Suprapubic skin (tissue), 3 donors: ENCODE measurements at regions not wholly inside any gene's neighbourhood (a gene's known extent, or its start where the extent isn't known, plus 50 kb on each side); places are given as distances from the start of the nearest gene placed in this dataset.

Experiments used
- POLR2A ChIP-seq, 2 donors: fragments of 450-650 bp; IDR thresholded peaks; one replicate each; pipeline ENCODE4 v1.6.1; 2017; ENCODE audit warnings: antibody characterized with exemption in 2 of 2, mild to moderate bottlenecking in 2 of 2, moderate library complexity in 2 of 2
- TF ChIP-seq, protein P1 (sequence below), 2 donors: fragments of 200-600 bp in 1 of 2; fragments of 450-650 bp in 1 of 2; sonication (generic) in 1 of 2; IDR thresholded peaks; one replicate each; pipeline ENCODE4 v1.5.1; 2016 to 2019; ENCODE audit warnings: antibody characterized with exemption in 2 of 2, mild to moderate bottlenecking in 1 of 2, moderate library complexity in 1 of 2

DNA sequence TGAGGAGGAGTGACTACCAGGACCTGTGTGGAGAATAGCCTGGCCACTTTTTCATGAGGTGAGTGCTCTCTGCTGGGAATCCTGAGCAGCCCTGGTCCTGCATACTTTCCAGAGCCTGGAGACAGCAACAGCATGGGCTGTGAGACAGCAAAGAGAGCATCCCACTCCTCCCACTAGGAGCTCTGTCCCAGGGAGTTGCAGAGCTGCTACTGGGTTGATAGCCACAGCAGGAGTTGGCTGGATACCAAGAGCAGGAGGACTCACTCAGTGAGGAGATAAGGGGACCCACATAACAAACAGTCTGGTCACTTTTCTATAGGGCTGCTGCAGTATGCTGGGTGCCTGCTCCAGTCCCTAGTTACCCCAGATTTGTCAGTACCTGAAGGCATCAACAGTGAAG, 439.3 kb upstream of the CDH8 start:
- TF ChIP-seq, protein P1, sequence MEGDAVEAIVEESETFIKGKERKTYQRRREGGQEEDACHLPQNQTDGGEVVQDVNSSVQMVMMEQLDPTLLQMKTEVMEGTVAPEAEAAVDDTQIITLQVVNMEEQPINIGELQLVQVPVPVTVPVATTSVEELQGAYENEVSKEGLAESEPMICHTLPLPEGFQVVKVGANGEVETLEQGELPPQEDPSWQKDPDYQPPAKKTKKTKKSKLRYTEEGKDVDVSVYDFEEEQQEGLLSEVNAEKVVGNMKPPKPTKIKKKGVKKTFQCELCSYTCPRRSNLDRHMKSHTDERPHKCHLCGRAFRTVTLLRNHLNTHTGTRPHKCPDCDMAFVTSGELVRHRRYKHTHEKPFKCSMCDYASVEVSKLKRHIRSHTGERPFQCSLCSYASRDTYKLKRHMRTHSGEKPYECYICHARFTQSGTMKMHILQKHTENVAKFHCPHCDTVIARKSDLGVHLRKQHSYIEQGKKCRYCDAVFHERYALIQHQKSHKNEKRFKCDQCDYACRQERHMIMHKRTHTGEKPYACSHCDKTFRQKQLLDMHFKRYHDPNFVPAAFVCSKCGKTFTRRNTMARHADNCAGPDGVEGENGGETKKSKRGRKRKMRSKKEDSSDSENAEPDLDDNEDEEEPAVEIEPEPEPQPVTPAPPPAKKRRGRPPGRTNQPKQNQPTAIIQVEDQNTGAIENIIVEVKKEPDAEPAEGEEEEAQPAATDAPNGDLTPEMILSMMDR (IDR thresholded peaks at IDR 0.05): no peak
- TF ChIP-seq POLR2A (IDR thresholded peaks at IDR 0.05): no peak
